Stimulated activated CD4-positive, alpha-beta T cell treated with anti-CD3 and anti-CD28 coated beads, Interleukin-4, amount 100 ng/mL, for 1 hour (primary cell): ENCODE measurements at regions not wholly inside any gene's neighbourhood (a gene's known extent, or its start where the extent isn't known, plus 50 kb on each side); places are given as distances from the start of the nearest gene placed in this dataset.
"Not testable (repeated sequence)": the region's sequence is repeated elsewhere in the genome, so short reads cannot be mapped to it uniquely, and the experiment has no call there.

Experiments
- DNase-seq: peaks from one replicate; pipeline ENCODE4 v3.0.0-alpha.2; 2020

DNA sequence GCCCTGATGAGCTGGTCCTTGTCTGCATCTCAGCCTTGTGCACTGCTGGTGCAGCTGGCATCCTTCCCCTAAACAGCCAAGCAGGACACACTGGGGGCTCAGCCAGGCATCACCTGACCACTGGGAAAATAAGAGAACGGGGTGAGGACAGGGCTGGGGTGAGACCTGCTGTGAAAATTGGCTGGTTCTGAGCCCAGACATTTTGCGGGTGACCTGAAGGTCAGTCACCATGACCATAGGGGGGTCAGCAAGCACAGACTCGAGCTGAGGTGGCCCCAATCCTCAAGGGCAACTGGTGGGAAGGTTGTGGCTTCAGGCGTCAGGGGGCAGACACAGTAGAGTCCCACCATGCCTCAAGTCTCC, 144.9 kb upstream of the TWIST2 start:
- DNase-seq, result no peak

DNA sequence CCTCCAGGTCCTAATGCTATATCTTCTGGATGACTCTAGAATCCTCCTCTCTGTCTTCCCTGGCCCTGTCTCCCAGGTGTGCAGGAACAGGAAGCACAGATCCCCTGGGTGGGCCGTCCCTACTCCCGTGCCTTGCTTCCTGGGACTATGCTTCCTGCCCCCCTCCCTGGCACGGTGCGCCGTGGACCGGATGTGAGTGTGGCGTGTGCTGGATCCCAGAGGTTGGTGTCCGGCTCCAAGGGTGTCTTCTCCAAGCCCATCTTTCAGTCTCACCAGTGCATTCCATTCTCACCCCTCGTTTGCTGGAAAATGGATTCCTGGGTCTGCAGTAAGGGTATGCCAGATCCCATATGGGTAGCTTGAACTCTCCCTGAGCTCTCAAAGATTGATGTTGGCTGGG, 144.4 kb upstream of the TWIST2 start:
- DNase-seq, result no peak

DNA sequence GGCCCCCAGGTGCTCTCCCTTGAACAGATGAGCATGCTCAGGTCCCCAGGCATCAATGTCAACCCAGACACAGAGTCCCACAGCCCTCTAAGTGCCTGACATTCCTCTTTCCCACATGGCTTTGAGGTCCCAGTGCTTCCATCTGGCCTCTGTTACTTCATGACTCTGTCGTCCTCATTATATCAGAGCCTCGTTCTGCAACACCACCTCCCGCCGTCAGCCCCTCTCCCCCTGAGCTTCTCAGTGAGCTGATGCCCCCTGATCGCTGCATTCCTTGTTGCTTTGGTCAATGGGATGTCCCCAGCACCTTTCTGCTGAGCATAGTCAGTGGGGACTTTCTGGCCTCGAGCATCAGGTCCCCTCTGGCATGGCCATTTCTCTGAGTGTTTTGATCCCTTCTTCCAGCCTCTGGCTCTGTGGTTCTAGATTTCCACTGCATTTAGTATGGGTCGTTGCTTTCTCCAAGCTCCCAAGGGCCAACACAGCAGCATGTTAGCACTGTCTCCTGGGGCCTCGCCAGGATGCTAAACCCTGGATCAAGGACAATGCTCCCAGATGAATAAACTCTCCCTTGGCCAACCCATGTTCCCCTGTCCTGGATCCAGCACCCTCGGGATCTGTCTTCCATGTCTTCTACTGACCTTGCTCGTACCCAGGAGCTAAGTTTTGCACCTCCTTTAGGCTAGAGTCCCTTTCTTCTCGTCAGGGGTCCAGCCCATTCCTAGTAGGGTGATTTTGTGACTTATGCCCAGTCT, 143.2 kb upstream of the TWIST2 start:
- DNase-seq, result no peak

DNA sequence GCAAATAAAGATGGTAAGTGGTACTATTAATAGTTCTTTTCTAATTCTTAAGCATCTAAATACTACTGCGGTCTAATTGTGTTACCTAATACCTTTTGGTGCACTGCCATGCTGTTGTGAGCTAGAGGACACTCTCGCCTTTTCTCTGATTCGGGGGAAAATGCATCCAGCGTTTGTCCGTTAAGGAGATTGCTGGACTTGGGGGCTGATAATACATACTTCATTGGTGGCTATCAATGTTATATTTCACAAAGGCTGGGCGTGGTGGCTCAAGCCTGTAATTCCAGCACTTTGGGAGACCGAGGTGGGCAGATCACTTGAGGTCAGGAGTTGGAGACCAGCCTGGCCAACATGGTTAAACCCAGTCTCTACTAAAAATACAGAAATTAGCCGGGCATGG, 141.7 kb upstream of the TWIST2 start:
- DNase-seq, result no peak

DNA sequence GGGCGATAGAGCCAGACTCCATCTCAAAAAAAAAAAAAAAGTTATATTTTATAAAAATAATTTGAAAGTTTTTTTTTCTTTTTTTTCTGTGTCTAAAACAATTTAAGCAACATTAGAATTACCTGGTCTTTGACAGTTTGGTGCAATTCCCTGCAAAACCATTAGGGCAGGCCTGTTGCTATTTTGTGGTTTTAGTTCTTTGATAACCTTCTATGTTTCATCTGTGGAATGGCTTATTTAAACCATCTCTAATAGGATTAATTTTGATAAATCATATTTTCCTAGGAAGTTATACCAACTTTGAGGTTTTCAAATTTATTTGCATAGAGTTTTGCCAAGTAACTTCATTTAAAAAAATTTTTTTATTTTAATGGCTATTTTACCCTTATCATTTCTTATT, 141.2 kb upstream of the TWIST2 start:
- no peak for DNase-seq

DNA sequence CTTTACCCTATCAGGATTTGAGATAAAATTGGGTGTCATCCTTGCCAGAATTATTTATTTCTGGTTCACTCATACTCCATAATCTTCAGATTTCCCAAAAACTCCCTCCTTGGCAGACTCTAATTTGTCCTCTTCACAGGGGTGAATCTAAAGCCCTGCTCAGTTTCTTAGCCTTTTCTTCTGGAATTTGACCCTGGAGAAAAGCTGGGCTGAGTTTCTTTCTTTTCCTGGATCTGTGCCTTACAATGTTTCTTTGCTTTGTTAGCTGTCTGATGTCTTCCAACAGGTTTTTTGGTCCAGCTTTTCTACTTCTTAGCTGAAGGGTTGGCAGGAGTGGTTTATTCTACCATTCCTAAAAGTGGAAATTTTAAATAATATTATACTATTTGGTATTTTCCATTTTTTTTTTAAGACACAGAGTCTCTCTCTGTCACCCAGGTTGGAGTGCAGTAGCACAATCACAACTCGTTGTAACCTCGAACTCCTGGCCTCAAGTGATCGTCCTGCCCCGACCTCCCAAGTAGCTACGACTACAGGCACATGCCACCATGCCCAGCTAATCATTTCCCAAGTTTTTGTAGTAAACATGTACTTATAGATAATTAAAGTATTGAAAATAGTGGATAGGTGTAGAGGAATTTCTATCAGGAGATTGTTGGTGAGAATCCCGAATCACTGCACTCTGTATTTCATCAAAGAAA, 138.4 kb upstream of the TWIST2 start:
- DNase-seq, result no peak

DNA sequence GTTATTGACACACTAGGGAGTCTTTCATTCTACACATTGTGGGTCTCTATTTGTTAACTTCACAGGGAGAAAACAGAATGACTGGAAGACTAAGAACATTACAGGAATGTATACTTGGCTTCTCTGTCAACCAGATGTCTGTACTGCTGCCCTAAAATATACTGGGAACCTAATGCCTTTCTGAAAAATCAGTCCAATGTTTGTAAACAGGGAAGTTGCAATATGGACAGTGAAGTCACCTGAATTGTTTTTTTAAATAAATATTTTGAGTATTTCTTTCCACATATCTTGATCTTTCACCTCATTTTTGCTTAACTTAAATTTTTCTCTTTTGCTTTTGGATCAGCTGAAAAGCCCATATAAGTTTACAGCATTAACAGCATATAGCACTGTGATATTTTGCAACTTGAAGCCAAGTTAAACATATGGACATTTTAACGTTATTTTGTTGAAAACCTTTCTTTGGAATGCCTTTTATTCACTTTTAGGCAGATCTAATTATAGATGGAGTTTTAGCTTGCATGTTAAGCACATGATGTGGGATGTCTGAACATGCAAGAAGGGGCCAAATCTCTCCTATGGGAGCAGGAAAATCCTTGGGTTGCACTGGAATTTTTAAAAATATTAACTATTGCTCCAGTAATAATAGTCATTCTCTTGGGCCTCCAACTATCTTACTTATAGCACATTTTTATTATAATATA, 137.7 kb upstream of the TWIST2 start:
- DNase-seq, result no peak

DNA sequence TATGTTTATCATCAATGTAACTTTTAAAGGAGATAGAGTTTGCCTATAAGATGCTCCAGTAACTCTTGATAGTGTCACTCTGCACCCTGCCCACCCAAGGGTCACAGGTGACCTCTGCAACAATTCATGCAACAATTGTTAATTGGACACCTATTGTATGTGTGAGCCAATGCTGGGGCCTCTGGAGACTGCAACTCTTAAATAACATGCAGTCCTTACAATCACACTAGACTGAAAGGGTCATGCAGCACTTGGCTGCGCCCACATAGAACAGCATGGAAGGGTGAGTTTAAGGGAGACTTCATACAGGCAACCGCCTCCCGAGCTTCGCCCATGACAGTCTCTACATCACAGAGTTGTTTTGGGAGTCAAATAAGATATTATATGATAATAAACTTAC, 137.1 kb upstream of the TWIST2 start:
- no peak for DNase-seq

DNA sequence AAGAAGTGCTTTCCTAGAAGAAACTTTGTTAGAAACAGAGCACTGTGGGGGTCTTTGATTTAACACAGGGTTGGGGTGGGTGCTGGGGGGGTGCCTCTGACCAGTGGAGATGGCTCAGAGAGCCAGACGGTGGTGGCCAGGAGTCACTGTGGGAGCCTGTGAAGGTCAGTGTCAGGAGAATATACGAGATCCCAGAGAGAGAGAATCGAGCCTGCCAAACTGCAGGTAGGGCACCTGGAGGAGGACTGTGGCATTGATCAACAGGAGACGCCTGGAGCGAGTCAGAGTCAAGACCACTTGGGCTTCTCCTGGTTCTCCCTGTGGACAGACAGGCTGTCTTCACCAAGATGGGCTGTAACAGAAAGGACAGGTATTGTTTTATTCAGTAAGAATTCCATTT, 136.5 kb upstream of the TWIST2 start:
- DNase-seq, result no peak

DNA sequence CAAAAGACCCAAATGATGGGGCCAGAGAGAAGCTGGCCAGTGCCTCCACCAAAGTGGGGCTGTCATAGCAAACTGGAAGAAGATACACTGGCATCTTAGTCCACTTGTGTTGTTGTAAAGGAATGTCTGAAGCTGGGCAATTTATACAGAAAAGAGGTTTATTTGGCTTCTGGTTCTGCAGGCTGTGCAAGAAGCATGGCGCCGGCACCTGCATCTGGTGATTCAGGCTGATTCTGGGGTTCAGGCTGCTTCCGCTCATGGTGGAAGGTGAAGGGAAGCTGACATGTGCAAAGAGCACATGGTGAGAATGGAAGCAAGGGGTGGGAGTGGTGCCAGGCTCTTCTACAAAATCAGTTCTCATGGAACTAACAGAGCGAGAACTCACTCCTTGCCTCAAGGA, 135.9 kb upstream of the TWIST2 start:
- DNase-seq, result no peak

DNA sequence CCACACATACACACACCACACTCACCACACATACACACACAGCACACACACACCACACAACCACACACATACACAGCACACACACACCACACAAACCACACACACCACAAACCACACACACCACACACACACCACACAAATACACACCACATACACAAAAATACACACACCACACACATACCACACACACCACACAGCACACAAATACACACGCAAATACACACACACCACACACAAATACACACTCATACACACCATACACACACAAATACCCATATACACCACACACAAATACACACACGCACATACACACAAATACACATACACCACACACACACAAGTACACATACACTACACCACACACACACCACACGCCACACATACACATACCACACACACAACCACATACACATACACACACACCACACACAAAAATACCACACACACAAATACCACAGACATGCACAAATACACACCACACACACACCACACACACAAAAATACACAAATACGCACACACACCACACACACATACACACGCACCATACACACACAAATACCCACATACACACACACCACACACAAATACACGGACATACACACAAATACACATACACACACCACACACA, 134.6 kb upstream of the TWIST2 start:
- DNase-seq, result no peak

DNA sequence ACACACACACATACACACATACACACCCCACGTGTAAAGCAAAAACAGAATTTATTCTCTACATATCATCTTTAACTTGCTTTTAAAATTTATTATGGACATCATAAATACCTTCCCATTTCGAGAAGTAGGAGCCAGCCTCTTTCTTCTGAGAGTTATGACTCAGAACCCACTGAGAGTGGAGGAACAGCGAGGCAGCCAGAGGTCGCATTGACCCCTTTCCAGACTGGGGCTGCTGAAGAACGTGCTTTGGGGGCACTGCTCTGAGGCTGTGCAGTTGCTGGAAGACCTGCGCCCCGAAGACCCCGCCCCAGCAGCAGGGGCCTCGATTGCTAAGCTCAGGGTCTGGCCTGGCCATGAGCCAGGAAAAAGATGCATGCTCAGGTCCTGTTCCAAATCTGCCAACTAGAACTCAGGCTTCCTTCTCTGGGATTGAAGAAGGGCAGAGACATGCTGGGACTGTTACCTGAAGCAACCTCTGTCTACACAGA, 133.8 kb upstream of the TWIST2 start:
- no peak for DNase-seq

DNA sequence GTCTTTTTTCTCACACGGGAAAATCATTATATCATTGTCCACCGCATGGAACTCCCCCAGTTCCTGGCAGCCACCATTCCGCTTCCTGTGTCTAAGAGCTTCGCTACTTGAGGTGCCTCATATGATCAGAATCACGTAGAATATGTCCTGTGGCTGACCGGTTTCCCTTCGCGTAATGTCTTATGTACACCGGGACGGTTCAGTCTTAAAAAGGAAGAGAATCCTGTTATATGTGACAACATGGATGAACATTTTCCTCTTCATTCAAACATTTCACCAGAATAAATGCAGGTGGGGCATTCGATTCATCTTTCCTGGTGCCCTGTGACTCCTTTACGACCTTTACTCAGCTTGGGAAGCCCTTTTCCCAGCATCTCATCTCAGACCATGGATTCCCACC, 131.7 kb upstream of the TWIST2 start:
- no peak for DNase-seq

DNA sequence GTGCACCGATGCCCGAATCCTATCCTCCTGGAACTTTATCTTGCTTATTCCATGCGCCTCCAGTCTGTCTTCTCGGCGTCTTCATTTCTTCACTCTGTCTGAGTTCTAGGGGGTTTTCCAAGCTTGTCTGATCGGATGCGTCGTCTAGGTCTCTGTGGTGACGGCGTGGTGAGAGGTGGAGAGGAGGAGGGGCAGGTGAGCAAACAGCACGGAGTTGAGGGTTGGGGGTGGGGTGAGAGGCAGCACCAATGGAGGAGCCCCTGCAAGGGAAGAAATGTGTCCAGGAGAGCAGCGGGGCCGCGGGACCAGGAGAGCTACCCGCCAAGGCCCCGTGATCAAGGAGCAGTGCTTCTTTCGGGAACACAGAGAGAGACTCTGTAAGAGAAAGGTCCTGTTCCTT, 131.3 kb upstream of the TWIST2 start:
- DNase-seq, result no peak

DNA sequence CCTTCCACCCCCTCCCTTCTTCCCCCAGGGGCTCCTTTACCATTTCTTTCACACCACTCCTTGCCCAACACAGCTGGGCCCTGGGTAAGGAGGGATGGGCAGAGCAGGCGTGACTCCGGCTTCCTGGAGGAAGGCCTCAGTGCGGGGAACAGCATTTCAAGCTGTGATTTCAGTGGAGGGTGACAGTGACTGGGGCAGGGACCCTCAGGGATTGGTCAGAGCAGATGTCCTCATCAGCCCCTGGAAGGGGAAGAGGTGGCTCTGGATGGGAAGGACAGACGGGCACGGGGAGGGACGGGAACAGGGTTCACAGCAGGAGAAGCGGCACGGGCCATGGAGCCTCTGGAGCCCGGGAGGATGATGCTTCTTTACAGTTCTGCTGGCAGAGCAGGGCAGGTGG, 130.8 kb upstream of the TWIST2 start:
- DNase-seq, result no peak

DNA sequence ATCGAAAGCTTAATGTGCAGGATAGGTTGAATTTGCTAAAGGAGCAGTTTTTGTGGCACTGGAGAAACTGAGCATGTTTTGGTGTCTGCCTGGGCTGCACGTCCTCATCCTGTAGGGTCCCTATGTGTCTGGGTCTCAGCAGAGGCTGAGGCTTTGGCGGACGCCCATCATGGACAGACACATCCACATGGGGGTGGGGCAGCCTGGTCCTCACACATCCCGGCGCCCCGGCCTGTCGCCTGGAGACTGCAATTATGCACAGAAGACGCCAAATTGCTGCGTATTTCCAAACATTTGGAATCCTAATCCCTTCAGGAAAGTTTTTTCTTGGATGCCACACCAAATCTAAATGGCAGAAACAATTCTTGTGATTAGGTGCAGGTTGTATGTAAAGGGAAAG, 128.2 kb upstream of the TWIST2 start:
- no peak for DNase-seq

DNA sequence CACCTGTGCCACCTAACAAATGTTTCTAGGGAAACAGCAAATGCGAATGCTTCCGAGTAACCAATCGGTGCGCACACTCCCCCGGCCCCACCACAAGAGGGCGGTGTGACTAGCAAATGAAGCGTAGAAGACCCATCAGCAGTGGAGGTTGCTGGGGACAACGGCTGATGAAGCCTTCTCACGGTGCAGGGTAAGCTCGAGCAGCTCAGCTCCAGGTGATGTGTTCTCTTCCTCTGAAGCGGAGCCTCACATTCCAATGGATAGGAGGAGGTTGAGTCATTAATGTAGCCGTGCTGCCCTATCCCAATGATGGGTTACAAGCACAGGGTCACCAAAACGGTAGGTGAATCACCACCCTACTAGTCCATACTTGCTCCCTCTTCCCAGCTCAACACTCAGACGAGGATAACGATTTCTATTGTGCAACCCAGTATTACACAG, 127.6 kb upstream of the TWIST2 start:
- DNase-seq, result peak; percentile 55

DNA sequence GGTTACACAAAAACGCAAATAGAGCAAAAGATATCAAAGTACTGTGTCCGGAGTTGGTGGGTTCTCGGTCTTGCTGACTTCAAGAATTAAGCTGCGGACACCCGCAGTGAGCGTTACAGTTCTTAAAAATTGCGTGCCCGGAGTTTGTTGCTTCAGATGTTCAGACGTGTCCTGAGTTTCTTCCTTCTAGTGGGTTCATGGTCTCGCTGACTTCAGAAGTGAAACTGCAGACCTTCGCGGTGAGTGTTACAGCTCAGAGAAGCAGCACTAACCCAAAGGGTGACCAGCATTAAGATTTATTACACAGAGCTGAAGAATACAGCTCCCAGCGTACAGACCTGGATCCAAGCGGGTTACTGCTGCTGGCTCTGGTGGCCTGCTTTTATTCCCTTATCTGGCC, 125.7 kb upstream of the TWIST2 start:
- DNase-seq, result no peak

DNA sequence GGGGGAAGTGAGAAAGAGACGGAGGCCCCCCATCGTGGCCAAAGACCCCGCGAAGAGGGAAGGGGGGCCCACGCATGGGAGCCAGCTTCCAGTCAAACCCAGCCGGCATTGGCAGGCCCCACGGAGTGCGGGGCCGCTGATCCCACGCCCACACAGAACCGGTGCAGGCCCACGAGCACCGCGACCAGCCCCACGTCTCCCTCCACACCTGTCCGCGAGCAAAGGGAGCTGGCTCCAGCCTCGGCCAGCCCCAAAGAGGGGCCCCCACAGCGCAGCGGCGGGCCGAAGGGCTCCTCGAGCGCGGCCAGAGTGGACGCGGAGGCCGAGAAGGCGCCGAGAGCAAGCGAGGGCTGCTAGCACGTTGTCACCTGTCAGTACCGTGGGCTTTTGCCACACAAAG, 125.0 kb upstream of the TWIST2 start:
- no peak for DNase-seq

DNA sequence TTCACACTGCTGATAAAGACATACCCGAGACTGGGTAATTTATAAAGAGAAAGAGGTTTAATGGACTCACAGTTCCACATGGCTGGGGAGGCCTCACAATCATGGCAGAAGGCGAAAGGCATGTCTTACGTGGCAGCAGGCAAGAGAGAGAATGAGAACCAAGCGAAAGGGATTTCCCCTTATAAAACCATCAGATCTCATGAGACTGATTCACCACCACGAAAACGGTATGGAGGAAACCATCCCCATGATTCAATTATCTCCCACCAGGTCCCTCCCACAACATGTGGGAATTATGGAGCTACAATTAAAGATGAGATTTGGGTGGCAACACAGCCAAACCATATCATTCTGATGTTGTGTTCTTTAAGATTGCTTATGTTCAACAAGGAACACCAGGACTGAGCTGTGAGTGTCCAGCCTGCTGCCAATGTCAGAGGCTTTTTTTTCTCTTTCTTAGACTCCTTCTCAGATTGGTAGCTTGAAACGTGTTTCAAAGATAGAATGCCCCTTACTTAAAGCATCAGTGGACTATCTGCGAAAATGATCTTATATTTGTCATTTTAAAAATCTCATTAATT, 124.1 kb upstream of the TWIST2 start:
- not testable (repeated sequence) for DNase-seq

DNA sequence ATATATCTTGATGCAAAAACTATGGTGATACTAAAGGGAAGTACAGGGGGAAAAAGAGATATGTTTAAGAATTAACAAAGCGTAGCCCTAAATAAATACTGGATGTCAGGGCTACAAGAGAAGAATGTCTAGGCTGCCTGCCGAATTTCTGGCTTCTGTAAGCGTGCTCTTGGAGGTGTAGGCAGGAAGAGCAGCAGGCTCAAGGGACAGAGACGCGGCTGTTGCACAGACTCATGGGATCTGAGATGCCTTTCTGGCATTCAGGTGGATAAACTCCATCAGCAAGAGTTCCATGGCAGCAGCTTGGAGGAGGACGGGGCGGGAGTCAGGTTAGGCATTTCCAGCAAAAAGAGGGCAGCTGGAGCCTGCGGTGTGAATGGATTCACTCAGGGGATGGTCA, 123.2 kb upstream of the TWIST2 start:
- no peak for DNase-seq

DNA sequence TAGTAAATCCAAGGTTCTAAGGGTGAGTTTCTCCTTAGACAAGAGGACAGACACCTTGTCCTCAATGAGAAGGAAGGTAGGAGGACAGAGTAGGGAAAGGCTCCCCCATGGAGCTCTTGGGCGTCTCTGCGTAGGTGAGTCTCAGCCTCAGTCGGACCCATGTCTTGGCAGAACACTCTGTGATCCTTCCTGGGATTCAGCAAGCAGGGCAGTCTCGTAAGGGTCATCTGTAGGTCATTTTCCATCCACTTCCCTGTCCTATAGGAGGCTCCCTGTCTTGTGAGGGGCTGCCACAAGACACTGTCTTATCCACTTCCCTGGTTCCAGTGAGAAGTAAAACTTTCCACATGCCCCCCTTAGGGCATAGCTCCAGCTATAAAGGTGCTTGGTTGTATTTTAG, 122.6 kb upstream of the TWIST2 start:
- no peak for DNase-seq
